Choroid plexus epithelial cell (primary cell): ENCODE measurements at regions not wholly inside any gene's neighbourhood (a gene's known extent, or its start where the extent isn't known, plus 50 kb on each side); places are given as distances from the start of the nearest gene placed in this dataset.

Source experiments
- DNase-seq: peaks from one replicate; pipeline ENCODE4 v3.0.0-alpha.2; 2010; ENCODE audit warnings: low read depth
- H3K4me3 ChIP-seq: 2 replicates; pipeline ENCODE4 v1.5.1; 2011; ENCODE audit warnings: low read depth, mild to moderate bottlenecking, control low read depth, low read length, moderate library complexity
- CTCF ChIP-seq: conservative IDR thresholded peaks from 2 replicates; pipeline ENCODE4 v1.5.1; 2011; ENCODE audit warnings: low read depth, mild to moderate bottlenecking, control low read depth, inconsistent platforms, low read length, moderate library complexity

GRCh38 chr21:24220446-24220845, 1386.8 kb downstream of the MRPL39 start:
- H3K4me3 ChIP-seq = no peak overlapping the region
- no peak for DNase-seq
- no peak for TF ChIP-seq CTCF

GRCh38 chr21:24217151-24217550, 1390.1 kb downstream of the MRPL39 start:
- TF ChIP-seq CTCF = no peak

GRCh38 chr21:24210130-24210529, 1397.2 kb downstream of the MRPL39 start:
- no peak for TF ChIP-seq CTCF
- no peak for DNase-seq
- H3K4me3 ChIP-seq = no peak overlapping the region

More at GRCh38 chr21:24217151-24217550, 1390.1 kb downstream of the MRPL39 start:
- H3K4me3 ChIP-seq = no peak overlapping the region
- DNase-seq = no peak

- no peak for TF ChIP-seq CTCF
- no peak overlapping the region for H3K4me3 ChIP-seq
- no peak for DNase-seq
Measured at GRCh38 chr21:24208562-24209260, 1398.6 kb downstream of the MRPL39 start.

- no peak overlapping the region for H3K4me3 ChIP-seq
- TF ChIP-seq CTCF = no peak
- DNase-seq = no peak
Measured at GRCh38 chr21:24205319-24205718, 1402.0 kb downstream of the MRPL39 start.

- TF ChIP-seq CTCF = no peak
- DNase-seq = no peak
- no peak overlapping the region for H3K4me3 ChIP-seq
Measured at GRCh38 chr21:24204641-24205040, 1402.6 kb downstream of the MRPL39 start.

GRCh38 chr21:24200052-24200451, 1407.2 kb downstream of the MRPL39 start:
- no peak for TF ChIP-seq CTCF
- no peak for DNase-seq
- no peak overlapping the region for H3K4me3 ChIP-seq
